K562 (cell line): ENCODE measurements at regions not wholly inside any gene's neighbourhood (a gene's known extent, or its start where the extent isn't known, plus 50 kb on each side); places are given as distances from the start of the nearest gene placed in this dataset.

Experiments
- ATAC-seq: fragments of 200-7000 bp; cut with Tn5 transposase; 3 replicates; pipeline ENCODE4 v1.9.1; 2020; ENCODE audit warnings: moderate library complexity
- BruUV-seq: library from RNA; stranded (reverse); fragments of 400-500 nt; replicated peaks from 2 replicates; lab custom pipeline; 2021; lab: Mats Ljungman, UMichigan
- CTCF ChIA-PET: fragments of 300-600 bp; formaldehyde crosslinking; extraction: SDS; loops from one replicate; lab custom pipeline; 2021; ENCODE audit warnings: low intra/inter-chr PET ratio; lab: Yijun Ruan, JAX
- POLR2A ChIA-PET: fragments of 300-600, 350-650 bp; sonication (Branson Sonifier 250); formaldehyde crosslinking; extraction: SDS; loops from one replicate; lab custom pipeline; 2021; ENCODE audit warnings: antibody characterized with exemption, inconsistent platforms; lab: Yijun Ruan, JAX
- DNase-seq, 4 experiments: peaks; one replicate each; pipeline versions ENCODE4 v3.0.0 to v3.0.0-alpha.2; 2011 to 2018; ENCODE audit warnings: low spot score in 3 of 4, mixed read lengths in 3 of 4; ENCODE audit errors: extremely low read depth in 1 of 4
- FAIRE-seq: peaks from 2 replicates; lab custom pipeline; 2011; peaks lifted over from hg19 to GRCh38; lab: Jason Lieb, UNC
- H2AFZ ChIP-seq: 2 replicates; pipeline ENCODE4 v1.6.0; 2011; ENCODE audit warnings: low read depth, low read length, control low read depth, inconsistent platforms
- H3K27ac ChIP-seq: fragments of 200-600 bp; 3 replicates; pipeline ENCODE4 v1.8.0; 2011; ENCODE audit warnings: low read depth, mild to moderate bottlenecking, control low read depth, inconsistent platforms, low read length, moderate library complexity, mixed read lengths; ENCODE audit errors: extremely low read depth
- H3K27me3 ChIP-seq, 2 experiments: fragments of 300-600 bp in 1 of 2; 2 replicates in 1 of 2; 3 replicates in 1 of 2; pipeline versions ENCODE4 v1.6.0 to v1.8.0; 2011; ENCODE audit warnings: inconsistent platforms in 2 of 2, low read length in 2 of 2, mild to moderate bottlenecking in 1 of 2, mixed read lengths in 1 of 2, moderate library complexity in 1 of 2; ENCODE audit not compliant: control insufficient read depth in 2 of 2, insufficient read depth in 2 of 2
- H3K36me3 ChIP-seq: fragments of 300-600 bp; 3 replicates; pipeline ENCODE4 v1.8.0; 2011; ENCODE audit warnings: mild to moderate bottlenecking, low read length, inconsistent platforms; ENCODE audit not compliant: control insufficient read depth, insufficient read depth
- H3K4me1 ChIP-seq, 2 experiments: fragments of 200-600 bp in 1 of 2; replicated peaks in 1 of 2; 2 replicates in 1 of 2; 3 replicates in 1 of 2; pipeline versions ENCODE4 v1.5.1 to v1.8.0; 2011; ENCODE audit warnings: inconsistent platforms in 2 of 2, low read length in 2 of 2, mild to moderate bottlenecking in 1 of 2, mixed read lengths in 1 of 2, moderate library complexity in 1 of 2; ENCODE audit not compliant: control insufficient read depth in 2 of 2, insufficient read depth in 2 of 2
- H3K4me2 ChIP-seq: 2 replicates; pipeline ENCODE4 v1.6.1; 2011; ENCODE audit warnings: low read length, control low read depth, inconsistent platforms, mixed read lengths; ENCODE audit not compliant: insufficient read depth
- H3K4me3 ChIP-seq: fragments of 200-600 bp; sonication (generic), shearing (Covaris generic); 2 replicates; pipeline ENCODE4 v1.5.1; 2016; ENCODE audit warnings: control low read depth, inconsistent platforms
- H3K79me2 ChIP-seq: fragments of 200-600 bp; 3 replicates; pipeline ENCODE4 v1.8.0; 2011; ENCODE audit warnings: low read length, inconsistent platforms; ENCODE audit not compliant: control insufficient read depth, insufficient read depth
- H3K9ac ChIP-seq, 2 experiments: 2 replicates each; pipeline versions ENCODE4 v1.6.0 to v1.6.1; 2011; ENCODE audit warnings: low read depth in 2 of 2, low read length in 2 of 2, control low read depth in 1 of 2, inconsistent platforms in 1 of 2, mild to moderate bottlenecking in 1 of 2, mixed read lengths in 1 of 2; ENCODE audit not compliant: insufficient read depth in 1 of 2
- H3K9me1 ChIP-seq: one replicate; pipeline ENCODE4 v1.6.0; 2011; ENCODE audit warnings: inconsistent platforms, mild to moderate bottlenecking, low read length, moderate library complexity; ENCODE audit not compliant: control insufficient read depth, insufficient read depth
- H3K9me3 ChIP-seq: replicated peaks from 2 replicates; pipeline ENCODE4 v1.5.1; 2011; ENCODE audit warnings: low read depth, low read length, inconsistent platforms; ENCODE audit not compliant: control insufficient read depth, insufficient read depth
- H4K20me1 ChIP-seq: replicated peaks from 2 replicates; pipeline ENCODE4 v1.6.1; 2011; ENCODE audit warnings: low read length, inconsistent platforms, mixed read lengths; ENCODE audit not compliant: control insufficient read depth, insufficient read depth
- KLF16 ChIP-seq: IDR thresholded peaks from 2 replicates; pipeline ENCODE4 v1.6.1; 2016; ENCODE audit warnings: antibody characterized with exemption
- POLR2AphosphoS5 ChIP-seq: IDR thresholded peaks from 2 replicates; pipeline ENCODE4 v1.6.1; 2011; ENCODE audit warnings: mild to moderate bottlenecking, low read depth, low read length, moderate library complexity; ENCODE audit not compliant: control insufficient read depth, insufficient read depth
- PRPF4 ChIP-seq: fragments of 200-400 bp; formaldehyde crosslinking; IDR thresholded peaks from one replicate; pipeline ENCODE4 v1.6.1; 2017; ENCODE audit warnings: low read length, low read depth, mild to moderate bottlenecking; ENCODE audit not compliant: insufficient read depth, poor library complexity, severe bottlenecking
- PTRF ChIP-seq: fragments of 450-650 bp; IDR thresholded peaks from 2 replicates; pipeline ENCODE4 v1.6.1; 2016; ENCODE audit warnings: mild to moderate bottlenecking, missing genetic modification characterization, missing compliant biosample characterization
- RNF2 ChIP-seq: sonication (generic); IDR thresholded peaks from 2 replicates; pipeline ENCODE4 v1.6.1; 2016
- TAL1 ChIP-seq: fragments of 450-650 bp; IDR thresholded peaks from 2 replicates; pipeline ENCODE4 v1.6.1; 2016; ENCODE audit warnings: mild to moderate bottlenecking
- TRIM28 ChIP-seq: fragments of 450-650 bp; IDR thresholded peaks from 2 replicates; pipeline ENCODE4 v1.6.1; 2017
- ZNF133 ChIP-seq: fragments of 250-450 bp; sonication (Bioruptor Pico); IDR thresholded peaks from 2 replicates; pipeline ENCODE4 v1.4.0; 2020; ENCODE audit warnings: mild to moderate bottlenecking
- ZNF324 ChIP-seq: fragments of 250-450 bp; sonication (Bioruptor Pico); IDR thresholded peaks from 2 replicates; pipeline ENCODE4 v1.4.0; 2020; ENCODE audit warnings: mild to moderate bottlenecking
- WGBS: fragments of 100-300 bp; shearing (Covaris generic); methylation state at CpG from one replicate; pipeline ENCODE4 v1.1.6; 2016; ENCODE audit warnings: low coverage, mixed read lengths; ENCODE audit not compliant: insufficient coverage; ENCODE audit errors: missing lambda C conversion rate; 5-methylcytosine and 5-hydroxymethylcytosine counted together
- in situ Hi-C: fragments of 300-500 bp; cut with MboI; formaldehyde crosslinking; loops from 4 replicates; pipeline ENCODE4 v1.15.0; 2018; ENCODE audit warnings: inconsistent platforms, mixed read lengths
- intact Hi-C: fragments of 100-400 bp; cut with micrococcal nuclease; formaldehyde crosslinking; loops from 2 replicates; pipeline ENCODE4 v1.14.2; 2022
- TF ChIP-seq, protein P1 (sequence below): fragments of 250-450 bp; sonication (Bioruptor Pico); IDR thresholded peaks from 2 replicates; pipeline ENCODE4 v1.4.0; 2020

DNA sequence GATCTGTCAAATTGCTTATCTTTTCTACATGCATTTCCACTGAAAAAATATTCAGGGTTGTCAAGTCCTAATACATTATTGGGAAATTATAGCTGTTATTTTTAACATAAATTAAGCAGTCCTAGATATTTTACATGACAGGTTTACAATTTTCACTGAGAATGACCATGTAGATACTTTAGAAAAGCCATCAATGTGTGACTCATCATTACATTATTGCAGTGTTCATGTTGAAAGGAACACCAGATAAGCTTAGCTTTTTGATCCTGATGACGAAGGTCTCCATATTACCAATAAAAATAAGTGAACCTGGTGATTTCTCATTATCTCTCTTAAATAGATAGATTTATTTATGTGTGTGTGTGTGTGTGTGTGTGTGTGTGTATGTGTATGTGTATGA is 529.5 kb upstream of the PCDH15 start:
- H3K4me2 ChIP-seq: no peak overlapping the region
- H3K9me3 ChIP-seq: no peaks in the 10 kb centered on the region; the same call in 1 of the 2 replicates
- no peaks in the 10 kb centered on the region for H3K36me3 ChIP-seq
- no peak for TF ChIP-seq POLR2AphosphoS5
- in situ Hi-C loops (no loop called here), intact Hi-C loops (no loop called here)
- FAIRE-seq (no peak), DNase-seq (no peak), ATAC-seq (no peak)
- CTCF ChIA-PET: no interaction called here
- no peaks in the 10 kb centered on the region for H3K4me1 ChIP-seq
- H3K27me3 ChIP-seq: no peaks in the 10 kb centered on the region
- no peaks in the 10 kb centered on the region for H3K9me1 ChIP-seq
- H3K79me2 ChIP-seq: no peaks in the 10 kb centered on the region
- POLR2A ChIA-PET: no interaction called here
- H4K20me1 ChIP-seq: no peaks in the 10 kb centered on the region
- H3K9ac ChIP-seq: no peak overlapping the region
- no peak overlapping the region for H3K4me3 ChIP-seq
- H3K27ac ChIP-seq: no peak overlapping the region
- WGBS: 0% methylated on average over 1 of the region's 1 CpG
- H2AFZ ChIP-seq: no peak overlapping the region
- BruUV-seq: no TSS peak

DNA sequence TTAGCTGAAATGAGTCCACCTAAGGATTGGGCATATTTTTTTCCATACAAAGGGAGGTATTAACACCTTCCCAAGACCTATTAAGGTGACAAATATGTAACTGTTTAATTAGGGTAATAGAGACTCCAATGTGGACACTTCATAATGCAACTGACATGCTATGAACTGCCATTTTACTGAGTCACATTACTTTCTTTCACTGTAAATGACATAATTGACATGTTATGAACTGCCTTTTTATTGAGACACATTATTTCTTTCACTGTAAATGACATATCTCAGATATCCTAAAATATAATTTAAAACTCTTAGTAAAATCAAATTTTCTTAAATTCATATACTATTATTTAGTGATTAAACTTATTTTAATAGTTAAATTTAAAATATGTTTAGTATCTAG is 528.8 kb upstream of the PCDH15 start:
- in situ Hi-C loops (no loop called here), intact Hi-C loops (no loop called here)
- DNase-seq (no peak), ATAC-seq (no peak), FAIRE-seq (no peak)
- Histone ChIP-seq H3K9me3 (peaks cover 2% of the 10 kb centered on the region; the same call in 1 of the 2 replicates), H3K9ac (no peak overlapping the region), H4K20me1 (no peaks in the 10 kb centered on the region), H3K79me2 (no peaks in the 10 kb centered on the region), H3K4me2 (no peak overlapping the region), H3K27me3 (no peaks in the 10 kb centered on the region), H3K27ac (no peak overlapping the region), H2AFZ (no peak overlapping the region), H3K4me1 (no peaks in the 10 kb centered on the region), H3K4me3 (no peak overlapping the region), H3K36me3 (no peaks in the 10 kb centered on the region), H3K9me1 (no peaks in the 10 kb centered on the region)
- ChIA-PET POLR2A (no interaction called here), CTCF (no interaction called here)
- BruUV-seq: no TSS peak
- no peak for TF ChIP-seq RNF2
- no peak for TF ChIP-seq TAL1
- TF ChIP-seq PTRF (tag): no peak
- TF ChIP-seq, protein P1, sequence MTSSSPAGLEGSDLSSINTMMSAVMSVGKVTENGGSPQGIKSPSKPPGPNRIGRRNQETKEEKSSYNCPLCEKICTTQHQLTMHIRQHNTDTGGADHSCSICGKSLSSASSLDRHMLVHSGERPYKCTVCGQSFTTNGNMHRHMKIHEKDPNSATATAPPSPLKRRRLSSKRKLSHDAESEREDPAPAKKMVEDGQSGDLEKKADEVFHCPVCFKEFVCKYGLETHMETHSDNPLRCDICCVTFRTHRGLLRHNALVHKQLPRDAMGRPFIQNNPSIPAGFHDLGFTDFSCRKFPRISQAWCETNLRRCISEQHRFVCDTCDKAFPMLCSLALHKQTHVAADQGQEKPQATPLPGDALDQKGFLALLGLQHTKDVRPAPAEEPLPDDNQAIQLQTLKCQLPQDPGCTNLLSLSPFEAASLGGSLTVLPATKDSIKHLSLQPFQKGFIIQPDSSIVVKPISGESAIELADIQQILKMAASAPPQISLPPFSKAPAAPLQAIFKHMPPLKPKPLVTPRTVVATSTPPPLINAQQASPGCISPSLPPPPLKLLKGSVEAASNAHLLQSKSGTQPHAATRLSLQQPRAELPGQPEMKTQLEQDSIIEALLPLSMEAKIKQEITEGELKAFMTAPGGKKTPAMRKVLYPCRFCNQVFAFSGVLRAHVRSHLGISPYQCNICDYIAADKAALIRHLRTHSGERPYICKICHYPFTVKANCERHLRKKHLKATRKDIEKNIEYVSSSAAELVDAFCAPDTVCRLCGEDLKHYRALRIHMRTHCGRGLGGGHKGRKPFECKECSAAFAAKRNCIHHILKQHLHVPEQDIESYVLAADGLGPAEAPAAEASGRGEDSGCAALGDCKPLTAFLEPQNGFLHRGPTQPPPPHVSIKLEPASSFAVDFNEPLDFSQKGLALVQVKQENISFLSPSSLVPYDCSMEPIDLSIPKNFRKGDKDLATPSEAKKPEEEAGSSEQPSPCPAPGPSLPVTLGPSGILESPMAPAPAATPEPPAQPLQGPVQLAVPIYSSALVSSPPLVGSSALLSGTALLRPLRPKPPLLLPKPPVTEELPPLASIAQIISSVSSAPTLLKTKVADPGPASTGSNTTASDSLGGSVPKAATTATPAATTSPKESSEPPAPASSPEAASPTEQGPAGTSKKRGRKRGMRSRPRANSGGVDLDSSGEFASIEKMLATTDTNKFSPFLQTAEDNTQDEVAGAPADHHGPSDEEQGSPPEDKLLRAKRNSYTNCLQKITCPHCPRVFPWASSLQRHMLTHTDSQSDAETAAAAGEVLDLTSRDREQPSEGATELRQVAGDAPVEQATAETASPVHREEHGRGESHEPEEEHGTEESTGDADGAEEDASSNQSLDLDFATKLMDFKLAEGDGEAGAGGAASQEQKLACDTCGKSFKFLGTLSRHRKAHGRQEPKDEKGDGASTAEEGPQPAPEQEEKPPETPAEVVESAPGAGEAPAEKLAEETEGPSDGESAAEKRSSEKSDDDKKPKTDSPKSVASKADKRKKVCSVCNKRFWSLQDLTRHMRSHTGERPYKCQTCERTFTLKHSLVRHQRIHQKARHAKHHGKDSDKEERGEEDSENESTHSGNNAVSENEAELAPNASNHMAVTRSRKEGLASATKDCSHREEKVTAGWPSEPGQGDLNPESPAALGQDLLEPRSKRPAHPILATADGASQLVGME (CRISPR knock-in tag): no peak
- TF ChIP-seq TRIM28: no peak
- no peak for TF ChIP-seq ZNF324 (CRISPR knock-in tag)
- no peak for TF ChIP-seq ZNF133 (CRISPR knock-in tag)
- TF ChIP-seq PRPF4: no peak
- TF ChIP-seq KLF16: no peak
